ENCODE measurements at regions not wholly inside any gene's neighbourhood (a gene's known extent, or its start where the extent isn't known, plus 50 kb on each side); places are given as distances from the start of the nearest gene placed in this dataset.

DNA sequence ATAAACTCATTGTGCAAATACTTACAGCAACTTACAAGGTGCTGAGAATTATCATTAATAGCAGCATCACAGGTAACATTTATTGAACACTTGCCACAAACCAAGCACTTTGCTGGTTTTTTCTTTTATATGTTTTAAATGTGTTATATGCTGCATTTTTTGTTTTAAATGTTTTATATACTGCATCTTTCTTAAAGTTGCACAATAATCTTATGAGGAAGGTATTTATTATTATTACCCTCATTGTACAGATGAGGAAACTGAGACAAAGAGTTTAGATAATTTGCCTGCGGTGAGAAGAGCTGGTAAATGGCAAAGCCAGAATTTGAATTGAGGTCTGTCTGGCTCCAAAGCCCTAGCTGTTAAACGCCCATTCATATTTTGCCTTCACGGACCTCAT is 52.2 kb upstream of the RIOK3 start:
- H3K27ac Mint-ChIP-seq = 0 out of 7 replicates have a peak overlapping the region, but pooled peaks of 1 of the 3 experiments have one; percentile 0
- Histone ChIP-seq H3K79me1 (ENCODE audit: insufficient read depth, low read depth, low read length, poor library complexity, severe bottlenecking) (no peaks in the 10 kb centered on the region), H3K23me2 (ENCODE audit: insufficient read length, low read depth, low read length, poor library complexity, severe bottlenecking) (no peaks in the 10 kb centered on the region), H3K4me2 (ENCODE audit: insufficient read depth, insufficient read length, low read length) (no peak overlapping the region), H3T11ph (ENCODE audit: low read length) (no peak overlapping the region), H3K14ac (ENCODE audit: insufficient read depth, low read length) (no peak overlapping the region), H3K23ac (ENCODE audit: insufficient read length, low read depth, low read length) (no peak overlapping the region), H3K4ac (ENCODE audit: low read depth, low read length) (no peak overlapping the region), H4K20me1 (ENCODE audit: control insufficient read depth, insufficient read depth, insufficient read length) (no peaks in the 10 kb centered on the region), H3K79me2 (ENCODE audit: insufficient read depth, low read length) (no peaks in the 10 kb centered on the region), H3K56ac (ENCODE audit: insufficient read length, low read depth, low read length) (no peak overlapping the region), H2AFZ (ENCODE audit: low read length) (no peak overlapping the region), H2AK5ac (ENCODE audit: insufficient read length, low read length) (no peak overlapping the region), H3K27ac (ENCODE audit: insufficient read length, low read depth, low read length) (no peak overlapping the region), H3K9me3 (ENCODE audit: control insufficient read depth, low read depth, low read length) (no peaks in the 10 kb centered on the region), H2BK12ac (ENCODE audit: insufficient read length, low read depth, low read length) (no peak overlapping the region), H3K27me3 (ENCODE audit: insufficient read depth, low read length) (no peaks in the 10 kb centered on the region), H3K9ac (ENCODE audit: extremely low read depth, insufficient read length, low read length) (no peak overlapping the region), H2BK20ac (ENCODE audit: low read depth, low read length, poor library complexity, severe bottlenecking) (no peak overlapping the region), H2BK120ac (ENCODE audit: low read depth, low read length, poor library complexity, severe bottlenecking) (no peak overlapping the region), H3K18ac (ENCODE audit: insufficient read length, low read depth, low read length) (no peak overlapping the region), H2BK5ac (ENCODE audit: insufficient read length, low read length) (no peak overlapping the region), H4K5ac (ENCODE audit: insufficient read length, low read depth, low read length) (no peak overlapping the region), H2BK15ac (ENCODE audit: low read depth, low read length) (no peak overlapping the region), H4K8ac (replicated peaks; ENCODE audit: insufficient read length, low read depth, low read length) (no peak overlapping the region), H4K91ac (ENCODE audit: insufficient read length, low read depth, low read length) (no peak overlapping the region), H3K4me1 (ENCODE audit: insufficient read depth, low read length) (no peaks in the 10 kb centered on the region; the same call in 1 of the 2 replicates)
- no peaks in the 10 kb centered on the region for H3K9me3 Mint-ChIP-seq
- no peaks in the 10 kb centered on the region; the same call in 1 of the 2 replicates for H3K27me3 Mint-ChIP-seq (ENCODE audit: low read depth)
- DNase-seq = no peak
- TF ChIP-seq, protein P1, sequence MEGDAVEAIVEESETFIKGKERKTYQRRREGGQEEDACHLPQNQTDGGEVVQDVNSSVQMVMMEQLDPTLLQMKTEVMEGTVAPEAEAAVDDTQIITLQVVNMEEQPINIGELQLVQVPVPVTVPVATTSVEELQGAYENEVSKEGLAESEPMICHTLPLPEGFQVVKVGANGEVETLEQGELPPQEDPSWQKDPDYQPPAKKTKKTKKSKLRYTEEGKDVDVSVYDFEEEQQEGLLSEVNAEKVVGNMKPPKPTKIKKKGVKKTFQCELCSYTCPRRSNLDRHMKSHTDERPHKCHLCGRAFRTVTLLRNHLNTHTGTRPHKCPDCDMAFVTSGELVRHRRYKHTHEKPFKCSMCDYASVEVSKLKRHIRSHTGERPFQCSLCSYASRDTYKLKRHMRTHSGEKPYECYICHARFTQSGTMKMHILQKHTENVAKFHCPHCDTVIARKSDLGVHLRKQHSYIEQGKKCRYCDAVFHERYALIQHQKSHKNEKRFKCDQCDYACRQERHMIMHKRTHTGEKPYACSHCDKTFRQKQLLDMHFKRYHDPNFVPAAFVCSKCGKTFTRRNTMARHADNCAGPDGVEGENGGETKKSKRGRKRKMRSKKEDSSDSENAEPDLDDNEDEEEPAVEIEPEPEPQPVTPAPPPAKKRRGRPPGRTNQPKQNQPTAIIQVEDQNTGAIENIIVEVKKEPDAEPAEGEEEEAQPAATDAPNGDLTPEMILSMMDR (conservative IDR thresholded peaks at IDR 0.05) = no peak
- H3K4me3 Mint-ChIP-seq = no peak overlapping the region
- peaks cover 24% of the 10 kb centered on the region in 2 experiments for H3K4me1 Mint-ChIP-seq
- WGBS (ENCODE audit: extremely low coverage, insufficient read length, low lambda C conversion rate) = no CpG with 5 or more reads among the region's 3 CpGs
- peaks cover 3 to 7% (median 6%) of the 10 kb centered on the region in 3 experiments; a peak in 5 of 7 replicates for H3K36me3 Mint-ChIP-seq (ENCODE audit: insufficient read depth in 1 of 3, low read depth in 3 of 3)
